GM12878 (cell line): ENCODE measurements at regions not wholly inside any gene's neighbourhood (a gene's known extent, or its start where the extent isn't known, plus 50 kb on each side); places are given as distances from the start of the nearest gene placed in this dataset.

Experiments
- ATAC-seq: fragments of 200-7000 bp; cut with Tn5 transposase; 3 replicates; pipeline ENCODE4 v1.9.1; 2020; ENCODE audit warnings: mild to moderate bottlenecking, moderate library complexity
- BruUV-seq: library from RNA; stranded (reverse); fragments of 400-500 nt; replicated peaks from 2 replicates; lab custom pipeline; 2021; lab: Mats Ljungman, UMichigan
- CTCF ChIA-PET: fragments of 300-600 bp; sonication (Branson Sonifier 250); formaldehyde crosslinking; extraction: SDS; loops from one replicate; lab custom pipeline; 2021; ENCODE audit warnings: inconsistent platforms; lab: Yijun Ruan, JAX
- POLR2A ChIA-PET: fragments of 350-600 bp; formaldehyde crosslinking; extraction: SDS; loops from one replicate; lab custom pipeline; 2021; ENCODE audit warnings: inconsistent platforms; lab: Charles Lee
- RAD21 ChIA-PET: fragments of 300-600 bp; sonication (Branson Sonifier 250); formaldehyde crosslinking; loops from one replicate; lab custom pipeline; 2023; ENCODE audit warnings: antibody characterized with exemption; ENCODE audit not compliant: unreplicated experiment; lab: Charles Lee
- SMC1A ChIA-PET: fragments of 300-600 bp; sonication (Branson Sonifier 250); formaldehyde crosslinking; loops from one replicate; lab custom pipeline; 2023; ENCODE audit not compliant: unreplicated experiment, uncharacterized antibody; lab: Charles Lee
- DNase-seq: peaks from one replicate; pipeline ENCODE4 v3.0.0-alpha.2; 2011; ENCODE audit warnings: low read depth, low spot score
- FAIRE-seq: peaks from 3 replicates; lab custom pipeline; 2011; peaks lifted over from hg19 to GRCh38; lab: Jason Lieb, UNC
- H2AFZ ChIP-seq: 2 replicates; pipeline ENCODE4 v1.6.0; 2011; ENCODE audit warnings: low read depth, low read length, control low read depth; ENCODE audit not compliant: control insufficient read depth
- H3K27ac ChIP-seq: 2 replicates; pipeline ENCODE4 v1.5.1; 2011; ENCODE audit warnings: control low read depth; ENCODE audit not compliant: control insufficient read depth, insufficient read depth
- H3K27me3 ChIP-seq, 2 experiments: replicated peaks in 1 of 2; 2 replicates each; pipeline versions ENCODE4 v1.6.0 to v1.6.1; 2011; ENCODE audit warnings: low read length in 1 of 2; ENCODE audit not compliant: control insufficient read depth in 2 of 2, insufficient read depth in 2 of 2
- H3K36me3 ChIP-seq, 2 experiments: 2 replicates each; pipeline ENCODE4 v1.5.1; 2011; ENCODE audit warnings: low read length in 1 of 2; ENCODE audit not compliant: control insufficient read depth in 2 of 2, insufficient read depth in 2 of 2
- H3K4me1 ChIP-seq: 2 replicates; pipeline ENCODE4 v1.6.1; 2011; ENCODE audit warnings: mild to moderate bottlenecking, low read length, moderate library complexity, mixed read lengths; ENCODE audit not compliant: control insufficient read depth, insufficient read depth
- H3K4me2 ChIP-seq: 2 replicates; pipeline ENCODE4 v1.6.0; 2011; ENCODE audit warnings: control low read depth; ENCODE audit not compliant: control insufficient read depth, insufficient read depth
- H3K4me3 ChIP-seq: fragments of 200-600 bp; sonication (generic); 2 replicates; pipeline ENCODE4 v1.5.1; 2016
- H3K79me2 ChIP-seq: 2 replicates; pipeline ENCODE4 v1.6.0; 2011; ENCODE audit warnings: low read length; ENCODE audit not compliant: control insufficient read depth, insufficient read depth
- H3K9ac ChIP-seq: 2 replicates; pipeline ENCODE4 v1.8.0; 2011; ENCODE audit warnings: low read length, control low read depth, mixed read lengths; ENCODE audit not compliant: control insufficient read depth, insufficient read depth
- H3K9me3 ChIP-seq: replicated peaks from 3 replicates; pipeline ENCODE4 v1.5.1; 2011; ENCODE audit warnings: mild to moderate bottlenecking, low read length; ENCODE audit not compliant: control insufficient read depth, insufficient read depth
- H4K20me1 ChIP-seq: 2 replicates; pipeline ENCODE4 v1.6.0; 2011; ENCODE audit not compliant: control insufficient read depth, insufficient read depth
- ATF2 ChIP-seq: IDR thresholded peaks from 2 replicates; pipeline ENCODE4 v1.6.1; 2012; ENCODE audit warnings: low read length, inconsistent platforms
- CBFB ChIP-seq: IDR thresholded peaks from 2 replicates; pipeline ENCODE4 v1.6.1; 2016; ENCODE audit warnings: antibody characterized with exemption, low read depth
- EED ChIP-seq: sonication (generic); IDR thresholded peaks from 2 replicates; pipeline ENCODE4 v1.6.1; 2016; ENCODE audit warnings: antibody characterized with exemption, low read depth
- KDM1A ChIP-seq: fragments of 200-600 bp; sonication (generic); IDR thresholded peaks from 2 replicates; pipeline ENCODE4 v1.6.1; 2016; ENCODE audit warnings: borderline replicate concordance
- MYC ChIP-seq: IDR thresholded peaks from 2 replicates; pipeline ENCODE4 v1.6.1; 2011; ENCODE audit warnings: mild to moderate bottlenecking, low read length, moderate library complexity, inconsistent platforms; ENCODE audit not compliant: insufficient read depth, insufficient replicate concordance, insufficient read length, severe bottlenecking
- PAX5 ChIP-seq: IDR thresholded peaks from 2 replicates; pipeline ENCODE4 v1.6.1; 2011; ENCODE audit warnings: low read depth, low read length, borderline replicate concordance
- PML ChIP-seq: IDR thresholded peaks from 2 replicates; pipeline ENCODE4 v1.6.1; 2012; ENCODE audit warnings: low read length, inconsistent platforms
- SUPT20H ChIP-seq: IDR thresholded peaks from 2 replicates; pipeline ENCODE4 v1.6.1; 2011; ENCODE audit warnings: low read depth, mild to moderate bottlenecking, low read length, moderate library complexity, borderline replicate concordance; ENCODE audit not compliant: control insufficient read depth
- TBL1XR1 ChIP-seq: IDR thresholded peaks from 2 replicates; pipeline ENCODE4 v1.6.1; 2012; ENCODE audit warnings: low read depth, low read length, improper control_type of control experiment
- TCF7 ChIP-seq: IDR thresholded peaks from 2 replicates; pipeline ENCODE4 v1.6.1; 2014; ENCODE audit warnings: antibody characterized with exemption, borderline replicate concordance
- YBX1 ChIP-seq: fragments of 450-650 bp; IDR thresholded peaks from 2 replicates; pipeline ENCODE4 v1.6.1; 2016; ENCODE audit warnings: antibody characterized with exemption
- ZBTB11 ChIP-seq: fragments of 450-650 bp; formaldehyde crosslinking; IDR thresholded peaks from 2 replicates; pipeline ENCODE4 v1.5.0; 2022; ENCODE audit warnings: mild to moderate bottlenecking, missing genetic modification characterization
- ZBTB33 ChIP-seq: fragments of 450-650 bp; IDR thresholded peaks from 2 replicates; pipeline ENCODE4 v1.6.1; 2017; ENCODE audit warnings: mild to moderate bottlenecking
- WGBS: methylation state at CpG from one replicate; pipeline ENCODE4 v1.1.6; 2016; ENCODE audit warnings: low lambda C conversion rate; ENCODE audit not compliant: insufficient replicate concordance, insufficient coverage; ENCODE audit errors: missing lambda C conversion rate; 5-methylcytosine and 5-hydroxymethylcytosine counted together
- in situ Hi-C: fragments of 300-500 bp; cut with MboI; formaldehyde crosslinking; loops from 9 replicates; pipeline ENCODE4 v1.14.3; 2018; ENCODE audit warnings: mixed read lengths
- intact Hi-C: fragments of 100-400 bp; cut with micrococcal nuclease; formaldehyde crosslinking; loops from one replicate; pipeline ENCODE4 v1.14.2; 2022; ENCODE audit not compliant: unreplicated experiment

- intact Hi-C loops (no loop called here), in situ Hi-C loops (no loop called here)
- Histone ChIP-seq H3K79me2 (no peaks in the 10 kb centered on the region), H3K9me3 (no peaks in the 10 kb centered on the region), H4K20me1 (no peaks in the 10 kb centered on the region), H3K27me3 (no peaks in the 10 kb centered on the region), H3K36me3 (no peaks in the 10 kb centered on the region), H2AFZ (no peak overlapping the region), H3K9ac (no peak overlapping the region), H3K4me3 (no peak overlapping the region), H3K4me2 (no peak overlapping the region), H3K27ac (no peak overlapping the region), H3K4me1 (no peaks in the 10 kb centered on the region)
- FAIRE-seq (no peak), DNase-seq (no peak), ATAC-seq (no peak)
- RAD21 ChIA-PET, result no interaction called here
- CTCF ChIA-PET, result interaction anchor here (0.6 kb wide), 1 partner anchor 215 kb away, joined by 3 read pairs; no protein-coding TSS in a partner anchor
- SMC1A ChIA-PET, result no interaction called here
- POLR2A ChIA-PET, result no interaction called here
- no TSS peak for BruUV-seq
- WGBS, result 5% methylated on average over 5 of the region's 5 CpGs
- TF ChIP-seq KDM1A (no peak), PML (no peak), CBFB (no peak), ZBTB11 (CRISPR knock-in tag) (no peak), TBL1XR1 (no peak), ZBTB33 (no peak), EED (no peak), MYC (no peak), ATF2 (no peak), PAX5 (no peak), TCF7 (no peak), YBX1 (no peak), SUPT20H (no peak)
Observed at GRCh38 chr3:181487236-181487978, 224.3 kb upstream of the SOX2 start.
